Right atrium auricular region (tissue), 2 donors: ENCODE measurements at regions not wholly inside any gene's neighbourhood (a gene's known extent, or its start where the extent isn't known, plus 50 kb on each side); places are given as distances from the start of the nearest gene placed in this dataset.

Source experiments
- DNase-seq: peaks from one replicate; pipeline ENCODE4 v3.0.0-alpha.2; 2019; ENCODE audit warnings: low spot score
- H3K27ac ChIP-seq, 2 donors: fragments of 200-600 bp; sonication (generic); 1 replicate in 1 of 2; 2 replicates in 1 of 2; pipeline ENCODE4 v1.5.1; 2016 to 2019
- H3K27me3 ChIP-seq, 2 donors: fragments of 200-600 bp; sonication (generic); one replicate each; pipeline versions ENCODE4 v1.5.1 to v1.6.0; 2017 to 2019
- H3K36me3 ChIP-seq: fragments of 200-600 bp; sonication (generic); one replicate; pipeline ENCODE4 v1.5.1; 2016
- H3K4me1 ChIP-seq, 2 donors: fragments of 200-600 bp; sonication (generic); one replicate each; pipeline versions ENCODE4 v1.5.1 to v1.6.0; 2017 to 2019
- H3K4me3 ChIP-seq, 2 donors: fragments of 200-600 bp; sonication (generic); 1 replicate in 1 of 2; 2 replicates in 1 of 2; pipeline ENCODE4 v1.5.1; 2017 to 2019; ENCODE audit warnings: mild to moderate bottlenecking in 1 of 2, moderate library complexity in 1 of 2
- H3K9me3 ChIP-seq, 2 donors: fragments of 200-600 bp; sonication (generic); one replicate each; pipeline ENCODE4 v1.5.1; 2019
- TF ChIP-seq, protein P1 (sequence below), 2 donors: fragments of 200-600 bp; sonication (generic); IDR thresholded peaks; one replicate each; pipeline ENCODE4 v1.5.1; 2019; ENCODE audit warnings: antibody characterized with exemption in 2 of 2

DNA sequence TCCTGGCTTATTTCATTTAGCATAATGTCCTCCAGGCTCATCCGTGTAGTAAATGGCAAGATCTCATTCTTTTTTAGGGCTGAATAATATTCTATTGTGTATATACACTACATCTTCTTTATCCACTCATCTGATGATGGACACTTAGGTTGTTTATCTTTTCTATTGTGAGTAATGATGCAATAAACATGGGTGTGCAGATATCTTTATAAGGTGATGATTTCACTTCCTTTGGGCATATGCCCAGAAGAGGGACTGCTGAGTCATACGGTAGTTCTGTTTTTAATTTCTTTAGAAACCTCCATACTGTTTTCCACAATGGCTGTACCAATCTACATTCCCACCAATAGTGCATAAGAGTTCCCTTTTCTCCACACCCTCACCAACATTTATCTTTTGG, 317.6 kb upstream of the CNKSR2 start:
- Histone ChIP-seq H3K4me3 (no peak overlapping the region), H3K27ac (no peak overlapping the region), H3K4me1 (no peaks in the 10 kb centered on the region), H3K9me3 (peaks cover 0 to 33% of the 10 kb centered on the region in 2 donors), H3K27me3 (no peaks in the 10 kb centered on the region), H3K36me3 (no peaks in the 10 kb centered on the region)
- DNase-seq, result no peak
- TF ChIP-seq, protein P1, sequence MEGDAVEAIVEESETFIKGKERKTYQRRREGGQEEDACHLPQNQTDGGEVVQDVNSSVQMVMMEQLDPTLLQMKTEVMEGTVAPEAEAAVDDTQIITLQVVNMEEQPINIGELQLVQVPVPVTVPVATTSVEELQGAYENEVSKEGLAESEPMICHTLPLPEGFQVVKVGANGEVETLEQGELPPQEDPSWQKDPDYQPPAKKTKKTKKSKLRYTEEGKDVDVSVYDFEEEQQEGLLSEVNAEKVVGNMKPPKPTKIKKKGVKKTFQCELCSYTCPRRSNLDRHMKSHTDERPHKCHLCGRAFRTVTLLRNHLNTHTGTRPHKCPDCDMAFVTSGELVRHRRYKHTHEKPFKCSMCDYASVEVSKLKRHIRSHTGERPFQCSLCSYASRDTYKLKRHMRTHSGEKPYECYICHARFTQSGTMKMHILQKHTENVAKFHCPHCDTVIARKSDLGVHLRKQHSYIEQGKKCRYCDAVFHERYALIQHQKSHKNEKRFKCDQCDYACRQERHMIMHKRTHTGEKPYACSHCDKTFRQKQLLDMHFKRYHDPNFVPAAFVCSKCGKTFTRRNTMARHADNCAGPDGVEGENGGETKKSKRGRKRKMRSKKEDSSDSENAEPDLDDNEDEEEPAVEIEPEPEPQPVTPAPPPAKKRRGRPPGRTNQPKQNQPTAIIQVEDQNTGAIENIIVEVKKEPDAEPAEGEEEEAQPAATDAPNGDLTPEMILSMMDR (IDR thresholded peaks at IDR 0.05), result no peak

DNA sequence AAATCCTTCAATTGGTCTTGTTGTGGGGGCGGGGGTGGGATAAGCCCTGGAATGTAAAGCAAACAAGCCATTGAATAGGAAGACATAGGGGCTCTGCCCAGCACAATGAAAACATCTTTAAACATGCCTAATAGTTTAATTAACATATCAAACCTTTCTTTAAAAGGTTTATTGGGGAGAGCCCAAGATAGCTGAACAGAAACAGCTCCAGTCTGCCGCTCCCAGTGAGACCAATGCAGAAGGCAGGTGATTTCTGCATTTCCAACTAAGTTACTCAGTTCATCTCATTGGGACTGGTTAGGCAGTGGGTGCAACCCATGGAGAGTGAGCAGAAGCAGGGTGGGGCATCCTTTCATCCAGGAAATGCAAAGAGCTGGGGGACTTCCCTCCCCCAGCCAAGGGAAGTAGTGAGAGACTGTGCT, 327.2 kb upstream of the CNKSR2 start:
- Histone ChIP-seq H3K27ac (no peak overlapping the region), H3K36me3 (no peaks in the 10 kb centered on the region), H3K4me1 (no peaks in the 10 kb centered on the region), H3K4me3 (no peak overlapping the region), H3K27me3 (no peaks in the 10 kb centered on the region), H3K9me3 (no peaks in the 10 kb centered on the region)
- no peak for DNase-seq
- TF ChIP-seq, protein P1 (IDR thresholded peaks at IDR 0.05), result no peak

DNA sequence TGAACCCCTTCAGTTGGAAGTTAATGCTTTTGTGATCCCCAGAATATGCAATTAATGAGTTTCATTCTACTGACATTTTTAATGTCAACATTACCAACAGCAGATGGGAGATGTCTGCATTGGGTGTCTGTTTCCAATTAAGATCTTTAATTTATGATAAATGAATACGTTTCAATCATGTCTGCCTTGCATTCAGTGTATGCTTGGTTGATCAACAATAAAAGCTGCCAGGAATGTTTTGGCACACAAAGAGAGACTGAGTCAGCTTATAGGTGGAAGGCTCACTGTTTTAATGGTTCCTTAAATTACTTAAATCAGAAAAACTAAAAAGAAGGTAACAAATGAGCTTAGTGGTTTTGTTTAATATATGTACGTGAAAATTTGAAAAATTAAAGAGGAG, 359.9 kb upstream of the CNKSR2 start:
- Histone ChIP-seq H3K36me3 (no peaks in the 10 kb centered on the region), H3K9me3 (peaks cover 0 to 12% of the 10 kb centered on the region in 2 donors), H3K4me3 (no peak overlapping the region), H3K27ac (no peak overlapping the region), H3K4me1 (no peaks in the 10 kb centered on the region), H3K27me3 (no peaks in the 10 kb centered on the region)
- DNase-seq, result no peak
- TF ChIP-seq, protein P1 (IDR thresholded peaks at IDR 0.05), result no peak

DNA sequence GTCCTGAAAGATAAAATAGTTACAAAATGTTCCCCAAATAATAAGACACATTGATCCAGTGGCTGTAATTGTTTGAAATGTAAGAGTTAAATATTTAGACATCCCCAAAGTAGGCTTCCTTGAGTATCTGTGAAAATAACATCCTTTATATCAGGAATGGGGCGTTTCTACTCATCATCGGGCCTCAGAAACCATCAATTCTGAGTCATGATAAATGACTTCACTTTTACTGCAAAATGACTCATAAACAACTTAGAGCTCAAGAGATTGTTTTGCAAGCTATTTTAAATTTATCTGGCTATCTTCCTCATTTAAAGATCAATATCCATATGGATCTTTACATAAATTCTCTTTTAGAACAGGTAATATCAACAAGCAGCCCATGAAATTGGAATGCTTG, 369.4 kb upstream of the CNKSR2 start:
- no peak for DNase-seq
- H3K4me1 ChIP-seq, result no peaks in the 10 kb centered on the region
- H3K27ac ChIP-seq, result no peak overlapping the region
- no peaks in the 10 kb centered on the region for H3K27me3 ChIP-seq
- H3K4me3 ChIP-seq, result no peak overlapping the region
- no peaks in the 10 kb centered on the region for H3K36me3 ChIP-seq
- H3K9me3 ChIP-seq, result no peaks in the 10 kb centered on the region
- TF ChIP-seq, protein P1 (IDR thresholded peaks at IDR 0.05), result no peak

DNA sequence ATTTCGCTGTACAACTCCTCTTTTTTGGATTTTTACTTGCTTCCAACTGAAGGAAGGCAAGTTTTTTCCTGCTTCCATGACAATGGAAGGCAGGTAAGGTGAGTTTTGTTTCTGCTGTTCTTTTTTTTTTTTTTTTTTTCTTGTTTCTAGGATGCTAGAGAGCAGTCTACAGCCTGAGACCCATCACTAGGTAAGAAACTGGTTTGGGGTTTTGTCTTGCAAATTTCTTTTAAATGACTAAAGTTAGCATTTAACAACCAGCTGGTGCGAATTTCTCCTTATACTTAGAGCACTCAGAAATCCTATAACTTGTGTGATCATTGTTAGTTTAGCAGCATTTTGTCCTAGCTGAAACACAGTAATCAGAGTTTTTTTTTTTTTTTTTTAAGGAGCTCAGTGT, 378.4 kb upstream of the CNKSR2 start:
- H3K4me3 ChIP-seq, result no peak overlapping the region
- H3K27me3 ChIP-seq, result no peaks in the 10 kb centered on the region
- no peaks in the 10 kb centered on the region for H3K9me3 ChIP-seq
- DNase-seq, result no peak
- TF ChIP-seq, protein P1 (IDR thresholded peaks at IDR 0.05), result no peak
- H3K27ac ChIP-seq, result no peak overlapping the region
- no peaks in the 10 kb centered on the region for H3K4me1 ChIP-seq
- no peaks in the 10 kb centered on the region for H3K36me3 ChIP-seq

DNA sequence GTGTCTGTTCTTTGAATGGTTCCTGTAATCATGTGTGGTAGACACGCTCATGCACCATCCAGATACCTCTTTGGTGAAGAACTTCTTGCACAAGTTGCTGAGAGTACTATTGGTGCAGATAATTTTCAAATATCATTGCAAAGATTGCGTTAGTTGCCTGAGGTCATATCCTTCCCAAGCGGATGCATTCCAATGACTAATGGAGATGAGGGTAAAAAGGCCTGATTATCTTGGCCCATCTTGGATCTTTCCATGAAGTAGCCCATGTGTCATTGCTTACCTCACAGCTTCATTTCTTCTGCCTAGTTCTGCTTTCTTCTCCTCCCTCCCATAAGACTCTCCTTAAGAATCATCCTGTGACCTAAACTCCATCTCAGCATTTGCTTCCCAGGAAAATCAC, 384.9 kb upstream of the CNKSR2 start:
- H3K9me3 ChIP-seq, result no peaks in the 10 kb centered on the region
- DNase-seq, result no peak
- no peaks in the 10 kb centered on the region for H3K27me3 ChIP-seq
- H3K36me3 ChIP-seq, result no peaks in the 10 kb centered on the region
- no peaks in the 10 kb centered on the region for H3K4me1 ChIP-seq
- TF ChIP-seq, protein P1 (IDR thresholded peaks at IDR 0.05), result no peak
- H3K27ac ChIP-seq, result no peak overlapping the region
- H3K4me3 ChIP-seq, result no peak overlapping the region
